Activated CD4-positive, alpha-beta T cell treated with anti-CD3 and anti-CD28 coated beads, Interleukin-2, amount 10 ng/mL, durations not matched to agents 7 days and 5 days (primary cell): ENCODE measurements at regions not wholly inside any gene's neighbourhood (a gene's known extent, or its start where the extent isn't known, plus 50 kb on each side); places are given as distances from the start of the nearest gene placed in this dataset.
A peak's percentile ranks its signal among the peaks of the same experiment; 100 is the strongest.

Source experiments
- CTCF ChIA-PET: fragments of 350-600 bp; sonication (Branson Sonifier 250); formaldehyde crosslinking; loops from one replicate; lab custom pipeline; 2021; ENCODE audit warnings: antibody characterized with exemption; lab: Charles Lee
- POLR2A ChIA-PET: fragments of 350-600 bp; sonication (Branson Sonifier 250); formaldehyde crosslinking; loops from one replicate; lab custom pipeline; 2021; ENCODE audit warnings: antibody characterized with exemption; lab: Charles Lee
- DNase-seq: peaks from one replicate; pipeline ENCODE4 v3.0.0-alpha.2; 2020
- H3K27ac Mint-ChIP-seq: one replicate; pipeline ENCODE4 v1.8.0; 2021; ENCODE audit warnings: mild to moderate bottlenecking, moderate library complexity, mixed read lengths
- H3K27me3 Mint-ChIP-seq: one replicate; pipeline ENCODE4 v1.8.0; 2021; ENCODE audit warnings: mixed read lengths
- H3K36me3 Mint-ChIP-seq: one replicate; pipeline ENCODE4 v1.8.0; 2021; ENCODE audit warnings: low read depth, mixed read lengths
- H3K4me1 Mint-ChIP-seq: one replicate; pipeline ENCODE4 v1.8.0; 2021; ENCODE audit warnings: mixed read lengths
- H3K4me3 Mint-ChIP-seq: one replicate; pipeline ENCODE4 v1.8.0; 2021; ENCODE audit warnings: mild to moderate bottlenecking, moderate library complexity, mixed read lengths
- H3K9me3 Mint-ChIP-seq: one replicate; pipeline ENCODE4 v1.8.0; 2021; ENCODE audit warnings: mixed read lengths

GRCh38 chr3:34301313-34301712 is 502.9 kb downstream of the PDCD6IP start:
- no peaks in the 10 kb centered on the region for H3K27me3 Mint-ChIP-seq
- ChIA-PET CTCF (no interaction called here), POLR2A (no interaction called here)
- DNase-seq: no peak
- H3K4me3 Mint-ChIP-seq: no peak overlapping the region
- H3K27ac Mint-ChIP-seq: no peak overlapping the region
- H3K4me1 Mint-ChIP-seq: no peaks in the 10 kb centered on the region
- no peaks in the 10 kb centered on the region for H3K9me3 Mint-ChIP-seq
- no peaks in the 10 kb centered on the region for H3K36me3 Mint-ChIP-seq

GRCh38 chr3:34305266-34305665 is 506.8 kb downstream of the PDCD6IP start:
- H3K36me3 Mint-ChIP-seq: no peaks in the 10 kb centered on the region
- H3K4me1 Mint-ChIP-seq: no peaks in the 10 kb centered on the region
- H3K4me3 Mint-ChIP-seq: no peak overlapping the region
- ChIA-PET POLR2A (no interaction called here), CTCF (no interaction called here)
- H3K9me3 Mint-ChIP-seq: no peaks in the 10 kb centered on the region
- no peak for DNase-seq
- H3K27me3 Mint-ChIP-seq: no peaks in the 10 kb centered on the region
- no peak overlapping the region for H3K27ac Mint-ChIP-seq

- no peaks in the 10 kb centered on the region for H3K9me3 Mint-ChIP-seq
- H3K27ac Mint-ChIP-seq: no peak overlapping the region
- CTCF ChIA-PET: no interaction called here
- no peak for DNase-seq
- H3K4me1 Mint-ChIP-seq: no peaks in the 10 kb centered on the region
- POLR2A ChIA-PET: no interaction called here
- no peaks in the 10 kb centered on the region for H3K27me3 Mint-ChIP-seq
- H3K36me3 Mint-ChIP-seq: no peaks in the 10 kb centered on the region
- H3K4me3 Mint-ChIP-seq: no peak overlapping the region
These were observed 514.3 kb downstream of the PDCD6IP start for GRCh38 chr3:34312684-34313083.

- Mint-ChIP-seq H3K9me3 (peaks cover 2% of the 10 kb centered on the region), H3K36me3 (no peaks in the 10 kb centered on the region), H3K4me1 (no peaks in the 10 kb centered on the region), H3K27ac (no peak overlapping the region), H3K27me3 (no peaks in the 10 kb centered on the region), H3K4me3 (no peak overlapping the region)
- POLR2A ChIA-PET: no interaction called here
- no peak for DNase-seq
- CTCF ChIA-PET: no interaction called here
These were observed 521.5 kb downstream of the PDCD6IP start for GRCh38 chr3:34319881-34320280.

GRCh38 chr3:34323517-34323916 is 525.1 kb downstream of the PDCD6IP start:
- no peaks in the 10 kb centered on the region for H3K4me1 Mint-ChIP-seq
- no peak overlapping the region for H3K4me3 Mint-ChIP-seq
- no peaks in the 10 kb centered on the region for H3K9me3 Mint-ChIP-seq
- ChIA-PET POLR2A (no interaction called here), CTCF (no interaction called here)
- H3K36me3 Mint-ChIP-seq: no peaks in the 10 kb centered on the region
- no peak for DNase-seq
- H3K27me3 Mint-ChIP-seq: no peaks in the 10 kb centered on the region
- H3K27ac Mint-ChIP-seq: no peak overlapping the region

- no peaks in the 10 kb centered on the region for H3K9me3 Mint-ChIP-seq
- H3K4me3 Mint-ChIP-seq: no peak overlapping the region
- no peaks in the 10 kb centered on the region for H3K36me3 Mint-ChIP-seq
- no peaks in the 10 kb centered on the region for H3K4me1 Mint-ChIP-seq
- H3K27me3 Mint-ChIP-seq: no peaks in the 10 kb centered on the region
- no peak for DNase-seq
- H3K27ac Mint-ChIP-seq: no peak overlapping the region
- ChIA-PET POLR2A (no interaction called here), CTCF (no interaction called here)
These were observed 548.2 kb downstream of the PDCD6IP start for GRCh38 chr3:34346656-34347055.

- Mint-ChIP-seq H3K9me3 (no peaks in the 10 kb centered on the region), H3K36me3 (no peaks in the 10 kb centered on the region), H3K27ac (no peak overlapping the region), H3K27me3 (peaks cover 2% of the 10 kb centered on the region), H3K4me3 (no peak overlapping the region), H3K4me1 (no peaks in the 10 kb centered on the region)
- no peak for DNase-seq
- ChIA-PET POLR2A (no interaction called here), CTCF (no interaction called here)
These were observed 553.7 kb downstream of the PDCD6IP start for GRCh38 chr3:34351882-34352777.

GRCh38 chr3:34352778-34353331 is 554.4 kb downstream of the PDCD6IP start:
- H3K36me3 Mint-ChIP-seq: no peaks in the 10 kb centered on the region
- ChIA-PET CTCF (no interaction called here), POLR2A (no interaction called here)
- peaks cover 2% of the 10 kb centered on the region for H3K27me3 Mint-ChIP-seq
- no peaks in the 10 kb centered on the region for H3K9me3 Mint-ChIP-seq
- no peak overlapping the region for H3K27ac Mint-ChIP-seq
- H3K4me1 Mint-ChIP-seq: no peaks in the 10 kb centered on the region
- H3K4me3 Mint-ChIP-seq: no peak overlapping the region
- DNase-seq: no peak

GRCh38 chr3:34357461-34357860 is 559.0 kb downstream of the PDCD6IP start:
- no peaks in the 10 kb centered on the region for H3K36me3 Mint-ChIP-seq
- no peak for DNase-seq
- H3K27ac Mint-ChIP-seq: no peak overlapping the region
- H3K4me3 Mint-ChIP-seq: no peak overlapping the region
- H3K4me1 Mint-ChIP-seq: peaks cover 7% of the 10 kb centered on the region
- no peaks in the 10 kb centered on the region for H3K9me3 Mint-ChIP-seq
- ChIA-PET CTCF (no interaction called here), POLR2A (no interaction called here)
- H3K27me3 Mint-ChIP-seq: no peaks in the 10 kb centered on the region

- POLR2A ChIA-PET: no interaction called here
- Mint-ChIP-seq H3K9me3 (no peaks in the 10 kb centered on the region), H3K27me3 (no peaks in the 10 kb centered on the region)
These were observed 560.6 kb downstream of the PDCD6IP start for GRCh38 chr3:34359064-34359463.

GRCh38 chr3:34360713-34361112 is 562.3 kb downstream of the PDCD6IP start:
- ChIA-PET CTCF (no interaction called here), POLR2A (no interaction called here)
- Mint-ChIP-seq H3K4me1 (peaks cover 9% of the 10 kb centered on the region), H3K27ac (no peak overlapping the region), H3K36me3 (no peaks in the 10 kb centered on the region), H3K4me3 (no peak overlapping the region), H3K27me3 (no peaks in the 10 kb centered on the region), H3K9me3 (no peaks in the 10 kb centered on the region)
- no peak for DNase-seq

More at GRCh38 chr3:34359064-34359463, 560.6 kb downstream of the PDCD6IP start:
- Mint-ChIP-seq H3K27ac (no peak overlapping the region), H3K4me1 (peaks cover 9% of the 10 kb centered on the region), H3K4me3 (no peak overlapping the region), H3K36me3 (no peaks in the 10 kb centered on the region)
- DNase-seq: no peak
- CTCF ChIA-PET: no interaction called here

GRCh38 chr3:34361921-34362320 is 563.5 kb downstream of the PDCD6IP start:
- DNase-seq: peak; percentile 17
- ChIA-PET POLR2A (no interaction called here), CTCF (no interaction called here)
- Mint-ChIP-seq H3K27me3 (no peaks in the 10 kb centered on the region), H3K36me3 (no peaks in the 10 kb centered on the region), H3K27ac (no peak overlapping the region), H3K4me3 (no peak overlapping the region), H3K4me1 (peaks cover 9% of the 10 kb centered on the region), H3K9me3 (no peaks in the 10 kb centered on the region)

GRCh38 chr3:34362910-34363309 is 564.5 kb downstream of the PDCD6IP start:
- Mint-ChIP-seq H3K9me3 (no peaks in the 10 kb centered on the region), H3K27ac (no peak overlapping the region), H3K4me3 (no peak overlapping the region), H3K27me3 (no peaks in the 10 kb centered on the region), H3K36me3 (no peaks in the 10 kb centered on the region), H3K4me1 (peaks cover 9% of the 10 kb centered on the region)
- no peak for DNase-seq
- CTCF ChIA-PET: interaction anchor here (0.7 kb wide), 1 partner anchor 29 kb away, joined by 3 read pairs; no protein-coding TSS in a partner anchor
- POLR2A ChIA-PET: no interaction called here
